ENCODE measurements at regions not wholly inside any gene's neighbourhood (a gene's known extent, or its start where the extent isn't known, plus 50 kb on each side); places are given as distances from the start of the nearest gene placed in this dataset.

GRCh38 chr4:144298519-144298918 lies 158.0 kb upstream of the GYPA start:
- no peak for DNase-seq (ENCODE audit: low read depth)
- in situ Hi-C loops (cut with HindIII; ENCODE audit: low sequenced_read_pairs), result no loop called here
- H3K4me3 ChIP-seq (ENCODE audit: low read depth, low read length), result no peak overlapping the region
- TF ChIP-seq CTCF (IDR thresholded peaks at IDR 0.05; ENCODE audit: low read depth, low read length, missing control alignments), result no peak

DNA sequence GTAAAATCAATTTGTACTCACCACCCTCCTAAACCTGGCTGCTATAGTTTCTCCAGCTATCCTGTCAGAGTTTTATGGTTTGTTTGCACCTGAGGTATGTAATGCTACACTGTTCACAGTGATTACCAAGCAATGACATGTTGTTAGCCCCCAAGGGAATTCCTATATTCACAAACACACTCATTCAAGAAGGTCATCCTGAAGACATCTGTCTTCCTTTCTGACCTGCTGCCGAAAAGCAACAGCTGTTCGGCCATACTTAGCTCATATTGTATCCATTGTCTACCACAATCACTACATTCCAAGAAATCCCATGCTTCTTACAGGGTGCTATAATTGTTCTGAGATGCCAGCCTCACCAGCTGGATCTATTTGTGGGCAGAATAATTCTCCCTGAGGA lies 160.1 kb upstream of the GYPA start:
- DNase-seq (ENCODE audit: low read depth), result no peak
- TF ChIP-seq CTCF (IDR thresholded peaks at IDR 0.05; ENCODE audit: low read depth, low read length, missing control alignments), result no peak
- in situ Hi-C loops (cut with HindIII; ENCODE audit: low sequenced_read_pairs), result no loop called here
- no peak overlapping the region for H3K4me3 ChIP-seq (ENCODE audit: low read depth, low read length)

DNA sequence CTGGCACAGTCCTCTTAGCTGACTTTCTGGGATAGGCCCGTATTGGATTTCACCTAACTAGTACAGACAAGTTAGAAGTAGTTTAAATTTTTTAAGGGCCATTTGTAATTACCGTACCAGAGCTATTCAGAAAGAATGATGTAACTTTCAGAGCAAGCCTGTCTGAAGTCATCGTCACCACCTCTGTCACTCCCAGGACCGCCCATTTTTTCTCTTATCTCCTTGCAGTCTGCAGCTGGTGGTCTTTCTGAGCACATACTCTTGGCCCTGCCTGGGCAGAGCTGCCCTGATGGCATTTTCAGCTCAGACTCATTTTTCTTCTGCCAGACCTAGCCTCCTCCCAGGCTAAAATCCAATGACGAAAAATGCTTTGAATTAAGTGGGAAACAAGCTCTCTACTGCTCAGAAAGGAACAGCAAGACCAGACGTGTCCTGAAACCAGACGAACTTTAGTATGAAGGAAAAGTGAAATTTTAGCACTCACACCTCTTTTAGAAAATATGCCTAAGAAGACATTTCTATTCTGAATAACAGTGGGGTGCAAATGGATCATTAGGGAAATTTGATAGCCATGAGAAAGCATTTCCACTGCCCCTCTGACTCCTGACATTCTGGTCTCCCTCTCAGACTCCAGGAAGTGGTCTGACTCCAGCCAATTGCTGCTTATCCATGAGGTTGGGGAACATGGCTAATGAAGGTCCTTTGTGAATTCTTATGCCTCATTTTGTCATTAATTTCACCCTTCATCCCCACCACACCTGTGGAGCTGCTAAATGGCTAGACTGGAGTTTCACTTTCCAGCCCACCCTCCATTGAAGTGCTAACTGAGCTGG lies 162.4 kb upstream of the GYPA start:
- no peak for TF ChIP-seq CTCF (IDR thresholded peaks at IDR 0.05; ENCODE audit: low read depth, low read length, missing control alignments)
- in situ Hi-C loops (cut with HindIII; ENCODE audit: low sequenced_read_pairs), result no loop called here
- no peak overlapping the region for H3K4me3 ChIP-seq (ENCODE audit: low read depth, low read length)
- DNase-seq (ENCODE audit: low read depth), result no peak

DNA sequence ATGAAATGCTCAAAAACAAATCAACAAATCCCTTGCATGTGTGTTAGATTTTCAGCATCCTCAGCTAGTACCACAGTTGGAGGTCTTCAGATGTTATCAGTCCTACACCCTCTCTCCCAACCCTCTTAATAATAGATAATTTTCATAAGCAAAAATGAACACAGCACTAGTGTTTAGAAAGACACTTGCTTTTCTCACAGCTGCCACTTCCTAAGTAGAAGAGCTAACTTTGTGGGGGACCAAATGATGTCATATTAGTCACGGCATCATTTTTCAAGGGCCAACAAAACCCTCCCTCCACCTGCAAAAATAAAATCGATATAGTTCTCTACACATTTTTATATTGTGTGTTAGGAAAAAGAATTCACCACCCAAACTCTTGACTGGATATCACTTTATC lies 163.5 kb upstream of the GYPA start:
- in situ Hi-C loops (cut with HindIII; ENCODE audit: low sequenced_read_pairs), result no loop called here
- TF ChIP-seq CTCF (IDR thresholded peaks at IDR 0.05; ENCODE audit: low read depth, low read length, missing control alignments), result no peak
- H3K4me3 ChIP-seq (ENCODE audit: low read depth, low read length), result no peak overlapping the region
- no peak for DNase-seq (ENCODE audit: low read depth)

GRCh38 chr4:144310535-144310934 lies 170.0 kb upstream of the GYPA start:
- H3K4me3 ChIP-seq (ENCODE audit: low read depth, low read length), result no peak overlapping the region
- in situ Hi-C loops (cut with HindIII; ENCODE audit: low sequenced_read_pairs), result no loop called here
- TF ChIP-seq CTCF (IDR thresholded peaks at IDR 0.05; ENCODE audit: low read depth, low read length, missing control alignments), result no peak
- DNase-seq (ENCODE audit: low read depth), result no peak

- DNase-seq (ENCODE audit: low read depth), result no peak
- no peak for TF ChIP-seq CTCF (IDR thresholded peaks at IDR 0.05; ENCODE audit: low read depth, low read length, missing control alignments)
- H3K4me3 ChIP-seq (ENCODE audit: low read depth, low read length), result no peak overlapping the region
- in situ Hi-C loops (cut with HindIII; ENCODE audit: low sequenced_read_pairs), result no loop called here
Measured at GRCh38 chr4:144313370-144313769, 172.9 kb upstream of the GYPA start.

Measured in astrocyte of the cerebellum (primary cell).